Fibroblast of skin of left quadriceps (primary cell): ENCODE measurements at regions not wholly inside any gene's neighbourhood (a gene's known extent, or its start where the extent isn't known, plus 50 kb on each side); places are given as distances from the start of the nearest gene placed in this dataset.

Experiments
- DNase-seq, 2 experiments: peaks; one replicate each; pipeline ENCODE4 v3.0.0-alpha.2; 2013; ENCODE audit warnings: low read depth in 2 of 2

GRCh38 chr10:21263839-21264238 lies 261.6 kb downstream of the SKIDA1 start:
- no peak for DNase-seq

GRCh38 chr10:21263263-21263803 lies 262.1 kb downstream of the SKIDA1 start:
- DNase-seq = no peak

DNA sequence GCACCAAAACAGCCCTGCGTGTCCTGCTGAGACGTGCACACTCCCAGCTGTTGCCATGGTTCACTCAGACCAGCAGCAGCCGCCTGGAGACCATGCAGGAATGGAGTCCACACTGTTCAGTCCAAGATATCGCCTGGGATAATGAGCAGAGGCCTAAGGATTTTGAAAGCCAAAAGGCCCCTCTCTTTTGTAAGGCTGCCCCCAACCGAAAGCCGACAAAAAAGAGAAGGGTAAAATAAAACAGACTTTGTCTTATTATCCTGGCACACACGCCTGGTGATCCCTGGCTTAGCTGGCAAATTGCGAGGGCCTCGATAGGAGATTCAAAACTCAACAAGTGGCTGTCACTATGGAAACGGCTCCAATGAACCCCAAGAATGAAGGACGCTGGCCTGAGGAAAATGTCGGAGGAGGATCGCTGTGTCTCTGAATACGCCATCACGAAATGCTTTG lies 263.6 kb downstream of the SKIDA1 start:
- DNase-seq = no peak

- DNase-seq = no peak
Measured at GRCh38 chr10:21260506-21261149, 264.9 kb downstream of the SKIDA1 start.

- no peak for DNase-seq
Measured at GRCh38 chr10:21260066-21260465, 265.4 kb downstream of the SKIDA1 start.

DNA sequence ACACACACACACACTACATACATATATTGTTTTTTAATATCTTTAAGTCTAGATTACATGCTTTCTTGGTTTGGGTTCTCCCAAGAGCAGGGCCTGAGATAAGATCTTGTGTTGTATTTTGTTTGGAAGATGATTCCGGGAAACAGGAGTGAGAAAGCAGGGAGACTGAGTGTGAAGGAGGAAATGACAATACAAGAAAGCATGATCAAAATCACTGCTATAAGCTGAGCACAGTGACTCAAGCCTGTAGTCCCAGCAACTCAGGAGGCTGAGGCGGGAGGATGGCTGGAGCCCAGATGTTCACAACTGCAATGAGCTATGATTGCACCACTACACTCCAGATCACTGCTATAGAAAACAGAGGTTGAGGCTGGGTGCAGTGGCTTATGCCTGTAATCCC lies 267.6 kb downstream of the SKIDA1 start:
- DNase-seq = no peak

- DNase-seq = no peak
Measured at GRCh38 chr10:21257191-21257590, 268.3 kb downstream of the SKIDA1 start.

DNA sequence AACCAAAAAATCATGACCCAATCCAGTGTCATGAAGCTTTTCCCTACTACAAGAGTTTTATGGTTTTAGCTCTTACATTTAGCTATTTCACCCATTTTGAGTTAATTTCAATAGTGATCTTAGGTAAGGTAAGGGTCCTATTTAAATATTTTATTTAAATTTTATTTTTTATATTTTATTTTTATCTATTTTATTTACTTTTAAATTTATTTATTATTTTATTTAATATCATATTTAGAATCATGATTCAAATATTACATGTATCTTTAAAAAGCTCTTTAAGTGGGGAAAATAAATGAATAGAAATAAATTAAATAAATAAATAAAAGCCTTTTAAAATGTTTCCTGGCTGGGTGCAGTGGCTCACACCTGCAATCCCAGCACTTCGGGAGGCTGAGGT lies 276.0 kb downstream of the SKIDA1 start:
- DNase-seq = no peak

DNA sequence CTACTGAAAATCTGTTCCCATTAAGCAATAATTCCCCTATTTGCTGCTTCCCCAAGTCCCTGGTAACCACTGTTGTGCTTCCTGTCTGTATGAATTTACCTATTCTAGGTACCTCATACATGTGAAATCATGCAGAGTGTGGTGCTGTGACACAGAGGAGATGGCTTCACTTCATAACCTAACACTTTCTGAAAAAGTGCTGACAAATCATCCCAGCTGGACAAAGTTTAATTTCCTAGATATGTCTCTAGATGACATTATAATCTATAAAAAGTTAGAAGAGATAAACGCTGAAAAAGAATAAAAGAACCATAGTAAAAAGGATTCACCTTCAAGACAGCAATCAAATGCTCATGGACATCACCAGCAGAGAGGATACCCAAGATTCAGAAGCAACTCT lies 277.9 kb downstream of the SKIDA1 start:
- no peak for DNase-seq

- DNase-seq = no peak
Measured at GRCh38 chr10:21246178-21246577, 279.3 kb downstream of the SKIDA1 start.

- no peak for DNase-seq
Measured at GRCh38 chr10:21243748-21244257, 281.7 kb downstream of the SKIDA1 start.

GRCh38 chr10:21242915-21243314 lies 282.6 kb downstream of the SKIDA1 start:
- DNase-seq = no peak

GRCh38 chr10:21238717-21239116 lies 286.8 kb downstream of the SKIDA1 start:
- DNase-seq = no peak

DNA sequence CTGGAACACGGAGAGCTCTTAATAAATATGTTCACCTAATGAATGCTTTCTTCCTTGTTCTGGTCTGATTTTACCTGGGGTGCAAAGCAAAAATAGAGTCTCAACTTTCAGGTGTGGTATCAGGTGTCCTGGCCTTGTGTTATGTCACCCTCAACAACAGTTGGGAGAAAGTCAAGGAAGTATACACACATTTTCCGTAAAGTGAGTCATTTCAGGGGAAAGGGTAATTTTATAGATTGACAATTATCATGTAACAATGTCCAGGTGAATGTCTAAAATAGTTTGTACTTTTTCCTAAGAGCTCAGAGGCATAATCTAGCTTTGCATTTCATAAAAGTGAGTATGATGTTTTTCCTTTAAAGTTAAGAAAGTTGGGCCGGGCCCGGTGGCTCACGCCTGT lies 287.4 kb downstream of the SKIDA1 start:
- DNase-seq = no peak

GRCh38 chr10:21234761-21235160 lies 290.7 kb downstream of the SKIDA1 start:
- no peak for DNase-seq

- no peak for DNase-seq
Measured at GRCh38 chr10:21230219-21230618, 295.3 kb downstream of the SKIDA1 start.

GRCh38 chr10:21217748-21218367 lies 307.6 kb downstream of the SKIDA1 start:
- no peak for DNase-seq

DNA sequence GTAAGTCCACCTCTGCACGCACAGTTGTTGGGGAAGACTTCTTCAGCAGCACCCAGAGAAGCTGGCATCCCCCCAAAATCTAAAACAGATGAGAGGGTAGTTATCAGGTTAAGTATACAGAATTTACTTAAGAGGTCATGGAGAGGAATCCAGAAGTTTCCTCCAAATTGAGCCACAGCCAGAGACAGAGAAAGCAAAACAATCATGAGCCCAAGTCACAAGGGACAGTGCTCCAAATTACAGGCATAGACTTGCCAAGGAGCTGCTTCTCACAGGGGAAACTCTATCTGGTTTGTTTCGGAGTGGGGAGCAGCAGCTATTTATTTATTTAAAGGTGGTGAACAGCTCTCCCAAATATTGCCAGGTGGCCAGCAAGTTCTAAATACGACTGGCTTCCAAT lies 308.4 kb downstream of the SKIDA1 start:
- no peak for DNase-seq

GRCh38 chr10:21214329-21214728 lies 311.2 kb downstream of the SKIDA1 start:
- DNase-seq = no peak

DNA sequence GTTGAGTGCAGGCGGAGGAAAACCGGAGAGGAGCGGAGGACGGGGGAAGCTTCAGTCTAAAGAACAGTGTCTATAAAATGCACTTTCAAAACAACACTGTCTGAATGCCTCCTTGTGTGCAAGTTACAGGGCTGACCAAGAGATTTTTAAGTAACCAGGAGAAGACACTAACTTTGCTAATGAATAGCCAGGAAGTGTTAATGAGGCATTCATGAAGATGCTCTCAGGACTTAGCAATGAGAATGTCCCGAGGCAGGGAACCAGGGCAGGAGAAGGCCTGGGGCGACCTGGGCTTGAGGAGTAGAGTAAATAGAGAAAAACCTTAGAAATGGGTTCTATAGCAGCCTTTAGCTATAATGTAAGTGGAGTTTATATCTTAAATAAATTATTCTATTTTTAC lies 312.1 kb downstream of the SKIDA1 start:
- no peak for DNase-seq

- DNase-seq = no peak
Measured at GRCh38 chr10:21212912-21213311, 312.6 kb downstream of the SKIDA1 start.

DNA sequence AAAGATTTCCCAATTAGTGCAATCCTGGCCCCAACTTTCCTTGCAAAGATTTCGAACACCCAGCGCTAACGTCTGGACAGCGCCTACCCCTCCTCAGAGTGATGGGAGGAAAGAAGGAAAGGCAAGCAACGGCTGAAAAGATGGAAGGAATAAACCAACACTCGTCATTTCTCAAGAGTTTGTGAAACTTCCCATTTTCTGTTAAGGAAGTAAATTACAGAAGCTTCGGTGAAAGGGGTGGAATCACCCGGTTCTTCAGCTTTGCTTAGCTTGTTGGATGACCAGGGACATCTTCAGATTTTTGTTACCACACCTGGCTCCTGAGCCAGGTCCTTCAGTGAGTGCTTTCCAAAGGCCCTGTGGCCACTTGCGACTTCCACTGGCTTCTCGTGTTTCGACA lies 313.1 kb downstream of the SKIDA1 start:
- no peak for DNase-seq

DNA sequence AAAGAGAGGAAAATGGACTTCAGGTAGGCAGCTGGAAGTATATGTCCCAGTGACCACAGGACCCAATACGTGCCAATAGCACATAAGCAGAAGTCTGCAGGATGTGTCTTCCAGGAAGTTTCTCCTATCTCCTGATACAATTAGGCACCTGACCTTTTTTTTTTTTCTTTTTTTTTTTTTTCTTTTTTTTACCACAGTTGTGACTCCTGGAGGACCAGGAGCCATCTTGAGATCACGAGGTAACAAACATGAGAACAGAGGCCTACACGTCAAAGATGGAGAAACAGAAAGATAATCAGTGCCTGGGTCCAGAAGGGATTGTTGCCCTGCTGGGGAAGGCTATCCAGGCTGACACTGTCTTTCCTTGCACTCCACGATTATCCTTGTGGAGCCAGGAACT lies 312.4 kb upstream of the NEBL start:
- no peak for DNase-seq
